Endodermal cell (in vitro differentiated cells): ENCODE measurements at regions not wholly inside any gene's neighbourhood (a gene's known extent, or its start where the extent isn't known, plus 50 kb on each side); places are given as distances from the start of the nearest gene placed in this dataset.
A peak's percentile ranks its signal among the peaks of the same experiment; 100 is the strongest.

Source experiments
- DNase-seq: peaks from one replicate; pipeline ENCODE4 v3.0.0-alpha.2; 2017
- H3K27ac ChIP-seq: 2 replicates; pipeline ENCODE4 v1.5.1; 2013; ENCODE audit warnings: mild to moderate bottlenecking, low read depth, low read length, moderate library complexity
- H3K27me3 ChIP-seq: 2 replicates; pipeline ENCODE4 v1.6.1; 2013; ENCODE audit warnings: mild to moderate bottlenecking, low read length, moderate library complexity; ENCODE audit not compliant: insufficient read depth, control insufficient read depth, poor library complexity, severe bottlenecking
- H3K36me3 ChIP-seq: 2 replicates; pipeline ENCODE4 v1.7.0; 2013; ENCODE audit warnings: mild to moderate bottlenecking, low read length, moderate library complexity; ENCODE audit not compliant: control insufficient read depth, insufficient read depth
- H3K4me1 ChIP-seq: one replicate; pipeline ENCODE4 v1.7.0; 2013; ENCODE audit warnings: low read length; ENCODE audit not compliant: control insufficient read depth, insufficient read depth
- H3K4me3 ChIP-seq: 2 replicates; pipeline ENCODE4 v1.5.1; 2013; ENCODE audit warnings: mild to moderate bottlenecking, low read length, moderate library complexity
- H3K9ac ChIP-seq: 2 replicates; pipeline ENCODE4 v1.6.1; 2013; ENCODE audit warnings: mild to moderate bottlenecking, low read length, moderate library complexity; ENCODE audit not compliant: poor library complexity, severe bottlenecking; ENCODE audit errors: extremely low read depth
- H3K9me3 ChIP-seq: 2 replicates; pipeline ENCODE4 v1.6.1; 2013; ENCODE audit warnings: mild to moderate bottlenecking, low read length, moderate library complexity; ENCODE audit not compliant: control insufficient read depth
- H3K27ac Mint-ChIP-seq: 2 replicates; pipeline ENCODE4 v1.8.0; 2020; ENCODE audit warnings: mixed read lengths
- H3K27me3 Mint-ChIP-seq: 2 replicates; pipeline ENCODE4 v1.8.0; 2021; ENCODE audit warnings: mild to moderate bottlenecking, mixed read lengths; ENCODE audit not compliant: insufficient read depth
- H3K36me3 Mint-ChIP-seq: 2 replicates; pipeline ENCODE4 v1.8.0; 2020; ENCODE audit warnings: low read depth, mixed read lengths
- H3K4me1 Mint-ChIP-seq: 2 replicates; pipeline ENCODE4 v1.8.0; 2020; ENCODE audit warnings: mixed read lengths
- H3K4me3 Mint-ChIP-seq: 2 replicates; pipeline ENCODE4 v1.8.0; 2020; ENCODE audit warnings: mild to moderate bottlenecking, moderate library complexity, mixed read lengths
- H3K9me3 Mint-ChIP-seq: 2 replicates; pipeline ENCODE4 v1.8.0; 2020; ENCODE audit warnings: mild to moderate bottlenecking, mixed read lengths
- CTCF ChIP-seq: fragments of 200-600 bp; sonication (generic); conservative IDR thresholded peaks from 2 replicates; pipeline ENCODE4 v1.5.0; 2021; ENCODE audit warnings: antibody characterized with exemption, mild to moderate bottlenecking
- WGBS, 2 experiments: methylation state at CpG; one replicate each; pipeline versions ENCODE4 v1.1.5 to v1.1.7; 2013; ENCODE audit warnings: missing lambda C conversion rate in 2 of 2, mixed read lengths in 1 of 2; ENCODE audit not compliant: insufficient coverage in 1 of 2, insufficient read length in 1 of 2; 5-methylcytosine and 5-hydroxymethylcytosine counted together

GRCh38 chr3:82413171-82413570 is 651.7 kb upstream of the GBE1 start:
- H3K36me3 ChIP-seq = no peaks in the 10 kb centered on the region

GRCh38 chr3:82410366-82410765 is 648.9 kb upstream of the GBE1 start:
- Histone ChIP-seq H3K27me3 (no peaks in the 10 kb centered on the region), H3K9me3 (no peaks in the 10 kb centered on the region), H3K36me3 (no peaks in the 10 kb centered on the region), H3K4me1 (no peaks in the 10 kb centered on the region), H3K9ac (no peak overlapping the region), H3K27ac (no peak overlapping the region), H3K4me3 (no peak overlapping the region)
- Mint-ChIP-seq H3K4me1 (no peaks in the 10 kb centered on the region), H3K36me3 (no peaks in the 10 kb centered on the region), H3K4me3 (no peak overlapping the region), H3K27ac (no peak overlapping the region), H3K9me3 (no peaks in the 10 kb centered on the region), H3K27me3 (no peaks in the 10 kb centered on the region)
- peak; percentile 49 for TF ChIP-seq CTCF
- DNase-seq = no peak

More at GRCh38 chr3:82413171-82413570, 651.7 kb upstream of the GBE1 start:
- WGBS, 2 experiments = no CpG with 5 or more reads among the region's 2 CpGs
- Histone ChIP-seq H3K27ac (no peak overlapping the region), H3K4me1 (no peaks in the 10 kb centered on the region), H3K9ac (no peak overlapping the region), H3K27me3 (no peaks in the 10 kb centered on the region), H3K4me3 (no peak overlapping the region), H3K9me3 (no peaks in the 10 kb centered on the region)
- H3K27ac Mint-ChIP-seq = no peak overlapping the region
- H3K9me3 Mint-ChIP-seq = no peaks in the 10 kb centered on the region
- H3K4me1 Mint-ChIP-seq = no peaks in the 10 kb centered on the region
- H3K4me3 Mint-ChIP-seq = no peak overlapping the region
- no peaks in the 10 kb centered on the region for H3K36me3 Mint-ChIP-seq
- TF ChIP-seq CTCF = no peak
- H3K27me3 Mint-ChIP-seq = no peaks in the 10 kb centered on the region
- DNase-seq = no peak

GRCh38 chr3:82409842-82410241 is 648.4 kb upstream of the GBE1 start:
- H3K27me3 ChIP-seq = no peaks in the 10 kb centered on the region
- no peaks in the 10 kb centered on the region for H3K36me3 ChIP-seq
- 89% methylated on average over 1 of the region's 1 CpG; no CpG with 5 or more reads in 1 of the 2 experiments for WGBS, 2 experiments
- H3K4me1 Mint-ChIP-seq = no peaks in the 10 kb centered on the region
- H3K9ac ChIP-seq = no peak overlapping the region
- H3K27ac Mint-ChIP-seq = no peak overlapping the region
- no peaks in the 10 kb centered on the region for H3K9me3 ChIP-seq
- DNase-seq = no peak
- H3K36me3 Mint-ChIP-seq = no peaks in the 10 kb centered on the region
- H3K27ac ChIP-seq = no peak overlapping the region
- TF ChIP-seq CTCF = no peak
- H3K4me1 ChIP-seq = no peaks in the 10 kb centered on the region
- H3K9me3 Mint-ChIP-seq = no peaks in the 10 kb centered on the region
- no peak overlapping the region for H3K4me3 Mint-ChIP-seq
- no peaks in the 10 kb centered on the region for H3K27me3 Mint-ChIP-seq
- H3K4me3 ChIP-seq = no peak overlapping the region
